Activated CD8-positive, alpha-beta T cell treated with anti-CD3 and anti-CD28 coated beads, Interleukin-2, amount 10 ng/mL, durations not matched to agents 7 days and 5 days (primary cell): ENCODE measurements at regions not wholly inside any gene's neighbourhood (a gene's known extent, or its start where the extent isn't known, plus 50 kb on each side); places are given as distances from the start of the nearest gene placed in this dataset.

Source experiments
- ATAC-seq: fragments of 150-1000 bp; cut with Tn5 transposase; one replicate; pipeline ENCODE4 v1.10.0; 2021; ENCODE audit warnings: moderate library complexity
- CTCF ChIA-PET: fragments of 350-600 bp; sonication (Branson Sonifier 250); formaldehyde crosslinking; loops from one replicate; lab custom pipeline; 2021; ENCODE audit warnings: antibody characterized with exemption; lab: Charles Lee
- POLR2A ChIA-PET: fragments of 350-600 bp; sonication (Branson Sonifier 250); formaldehyde crosslinking; loops from one replicate; lab custom pipeline; 2021; ENCODE audit warnings: antibody characterized with exemption; lab: Charles Lee
- DNase-seq: peaks from one replicate; pipeline ENCODE4 v3.0.0-alpha.2; 2020
- H3K27ac Mint-ChIP-seq: one replicate; pipeline ENCODE4 v1.8.0; 2021; ENCODE audit warnings: mild to moderate bottlenecking, mixed read lengths
- H3K27me3 Mint-ChIP-seq: one replicate; pipeline ENCODE4 v1.8.0; 2021; ENCODE audit warnings: low read depth, mixed read lengths
- H3K36me3 Mint-ChIP-seq: one replicate; pipeline ENCODE4 v1.8.0; 2021; ENCODE audit warnings: low read depth, mixed read lengths
- H3K4me1 Mint-ChIP-seq: one replicate; pipeline ENCODE4 v1.8.0; 2021; ENCODE audit warnings: low read depth, mixed read lengths
- H3K4me3 Mint-ChIP-seq: one replicate; pipeline ENCODE4 v1.8.0; 2021; ENCODE audit warnings: mild to moderate bottlenecking, mixed read lengths
- H3K9me3 Mint-ChIP-seq: one replicate; pipeline ENCODE4 v1.8.0; 2022; ENCODE audit warnings: mixed read lengths; ENCODE audit not compliant: insufficient read depth

DNA sequence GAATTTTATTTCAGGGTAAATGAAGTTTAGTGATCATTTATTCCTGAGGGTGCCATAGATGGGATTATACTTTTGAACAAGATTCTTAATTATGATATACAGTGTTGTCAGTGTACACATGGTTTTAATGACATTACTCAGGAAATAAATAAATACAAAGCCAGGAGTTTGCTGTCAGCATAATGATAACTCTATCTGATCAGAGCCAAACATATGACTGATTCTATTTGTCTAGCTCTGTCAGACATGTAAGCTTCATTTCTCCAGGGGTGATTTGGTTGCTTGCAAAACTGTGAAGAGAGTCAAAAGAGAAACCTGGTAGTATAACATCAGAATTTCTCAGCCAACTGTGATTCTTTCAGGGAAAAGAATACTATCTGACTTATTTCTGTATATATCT lies 1425.8 kb upstream of the C9orf72 start:
- ChIA-PET POLR2A (no interaction called here), CTCF (no interaction called here)
- Mint-ChIP-seq H3K4me1 (no peaks in the 10 kb centered on the region), H3K27me3 (no peaks in the 10 kb centered on the region), H3K9me3 (no peaks in the 10 kb centered on the region), H3K36me3 (no peaks in the 10 kb centered on the region), H3K4me3 (no peak overlapping the region), H3K27ac (no peak overlapping the region)
- ATAC-seq (no peak), DNase-seq (no peak)

DNA sequence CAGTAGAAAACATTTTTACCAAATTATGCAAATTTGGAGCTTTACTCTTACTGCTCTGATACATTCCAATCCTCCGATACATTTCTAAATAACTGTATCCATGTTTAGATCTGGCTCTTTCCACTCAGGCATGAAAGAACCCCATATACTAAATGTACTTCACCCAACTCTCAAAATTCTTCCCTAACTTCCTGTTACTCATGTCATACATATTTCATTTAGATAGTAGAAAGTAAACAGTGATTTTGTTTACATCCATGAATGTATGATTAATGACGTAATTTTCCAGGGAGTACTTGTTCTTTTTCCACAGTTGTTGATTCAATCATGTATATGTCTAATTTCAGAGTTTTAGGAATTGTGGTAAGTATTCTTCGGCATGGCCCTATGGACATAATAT lies 1426.5 kb upstream of the C9orf72 start:
- H3K4me3 Mint-ChIP-seq, result no peak overlapping the region
- H3K4me1 Mint-ChIP-seq, result no peaks in the 10 kb centered on the region
- H3K9me3 Mint-ChIP-seq, result no peaks in the 10 kb centered on the region
- ATAC-seq (no peak), DNase-seq (no peak)
- H3K27me3 Mint-ChIP-seq, result no peaks in the 10 kb centered on the region
- CTCF ChIA-PET, result no interaction called here
- no peaks in the 10 kb centered on the region for H3K36me3 Mint-ChIP-seq
- no peak overlapping the region for H3K27ac Mint-ChIP-seq
- POLR2A ChIA-PET, result no interaction called here

DNA sequence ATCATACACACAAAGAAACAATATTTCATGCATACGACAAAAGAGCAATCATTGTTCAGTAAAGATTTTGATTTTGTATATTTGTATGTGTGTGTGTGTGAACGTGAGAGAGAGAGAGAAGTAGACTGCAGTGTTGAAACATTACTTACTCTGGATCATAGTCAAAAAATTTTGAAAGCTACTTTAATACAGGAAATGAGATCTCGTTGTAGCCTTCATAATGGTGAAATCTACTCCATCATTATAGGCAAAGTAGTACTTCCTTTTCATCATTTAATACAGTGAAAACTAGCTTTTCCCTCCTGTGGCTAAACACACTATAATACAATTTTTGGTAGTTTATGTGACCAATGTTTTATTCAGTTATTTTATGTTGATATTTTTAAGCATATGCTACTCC lies 1427.7 kb upstream of the C9orf72 start:
- no peak overlapping the region for H3K27ac Mint-ChIP-seq
- no peaks in the 10 kb centered on the region for H3K27me3 Mint-ChIP-seq
- no peaks in the 10 kb centered on the region for H3K36me3 Mint-ChIP-seq
- no peak overlapping the region for H3K4me3 Mint-ChIP-seq
- DNase-seq (no peak), ATAC-seq (no peak)
- H3K4me1 Mint-ChIP-seq, result no peaks in the 10 kb centered on the region
- CTCF ChIA-PET, result no interaction called here
- no peaks in the 10 kb centered on the region for H3K9me3 Mint-ChIP-seq
- POLR2A ChIA-PET, result interaction anchor here (0.5 kb wide), 1 partner anchor 1610 kb away, joined by 3 read pairs; no protein-coding TSS in a partner anchor

DNA sequence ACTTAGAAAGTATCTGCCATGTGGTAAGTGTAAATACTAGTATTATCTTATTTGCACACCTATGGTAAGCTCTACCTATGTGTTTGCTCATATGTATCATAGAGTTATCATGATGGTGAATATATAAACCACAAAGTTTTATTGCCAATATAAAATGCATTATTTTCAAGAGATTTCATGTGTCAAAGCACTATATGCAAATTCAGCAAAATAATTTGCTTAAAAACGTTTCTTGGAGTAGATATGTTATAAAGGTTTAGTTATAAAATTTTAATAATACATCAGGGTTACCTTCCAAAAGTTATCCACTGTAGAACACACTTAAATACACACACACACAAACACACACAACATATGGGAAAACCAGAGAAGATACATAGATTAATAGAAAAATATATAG lies 1431.7 kb upstream of the C9orf72 start:
- Mint-ChIP-seq H3K9me3 (no peaks in the 10 kb centered on the region), H3K27me3 (no peaks in the 10 kb centered on the region), H3K27ac (no peak overlapping the region), H3K4me3 (no peak overlapping the region), H3K36me3 (no peaks in the 10 kb centered on the region), H3K4me1 (no peaks in the 10 kb centered on the region)
- POLR2A ChIA-PET, result no interaction called here
- CTCF ChIA-PET, result no interaction called here
- DNase-seq (no peak), ATAC-seq (no peak)

DNA sequence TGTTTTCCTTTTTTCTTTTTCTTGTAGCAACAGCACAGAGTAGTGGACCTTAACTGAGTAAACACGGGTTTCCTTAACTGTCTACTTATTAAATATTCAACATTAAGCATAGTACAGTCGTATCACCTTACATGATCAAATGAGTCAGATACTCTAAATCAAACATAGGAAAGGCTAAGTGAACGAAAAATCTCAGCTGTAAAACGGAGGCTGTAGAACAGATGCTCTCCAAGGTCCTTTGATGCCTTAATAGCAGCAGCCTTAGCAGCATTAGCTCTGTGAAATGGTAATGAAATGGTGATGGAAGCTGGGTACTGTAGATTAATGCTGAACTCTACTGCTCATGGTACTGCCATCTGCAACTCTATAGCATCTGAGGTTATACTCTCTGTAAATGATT lies 1433.3 kb upstream of the C9orf72 start:
- POLR2A ChIA-PET, result no interaction called here
- CTCF ChIA-PET, result no interaction called here
- ATAC-seq, result no peak
- Mint-ChIP-seq H3K4me3 (no peak overlapping the region), H3K36me3 (no peaks in the 10 kb centered on the region), H3K9me3 (no peaks in the 10 kb centered on the region), H3K27me3 (no peaks in the 10 kb centered on the region), H3K4me1 (no peaks in the 10 kb centered on the region), H3K27ac (no peak overlapping the region)
- no peak for DNase-seq

DNA sequence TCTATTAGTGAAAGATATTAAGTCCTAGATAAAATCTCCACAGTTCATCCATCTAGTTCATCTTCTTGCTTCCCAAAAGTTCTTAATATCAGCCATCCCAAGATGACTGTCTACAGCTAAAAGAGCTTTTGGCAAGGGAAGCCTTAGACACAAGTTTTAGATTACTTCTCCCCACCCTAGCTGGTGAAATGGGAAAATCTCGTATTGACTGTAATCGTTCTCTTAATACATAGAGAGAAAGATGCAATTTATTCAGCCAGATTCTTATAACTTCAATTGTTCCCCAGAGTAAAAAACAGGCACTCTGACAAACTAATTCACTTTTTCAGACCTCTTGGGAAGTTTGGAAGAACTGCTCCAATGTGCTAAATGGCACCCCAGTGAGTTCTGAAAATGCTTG lies 1439.6 kb upstream of the C9orf72 start:
- Mint-ChIP-seq H3K9me3 (no peaks in the 10 kb centered on the region), H3K36me3 (no peaks in the 10 kb centered on the region), H3K4me3 (no peak overlapping the region), H3K27ac (no peak overlapping the region), H3K4me1 (no peaks in the 10 kb centered on the region), H3K27me3 (no peaks in the 10 kb centered on the region)
- POLR2A ChIA-PET, result no interaction called here
- ATAC-seq (no peak), DNase-seq (no peak)
- CTCF ChIA-PET, result no interaction called here

DNA sequence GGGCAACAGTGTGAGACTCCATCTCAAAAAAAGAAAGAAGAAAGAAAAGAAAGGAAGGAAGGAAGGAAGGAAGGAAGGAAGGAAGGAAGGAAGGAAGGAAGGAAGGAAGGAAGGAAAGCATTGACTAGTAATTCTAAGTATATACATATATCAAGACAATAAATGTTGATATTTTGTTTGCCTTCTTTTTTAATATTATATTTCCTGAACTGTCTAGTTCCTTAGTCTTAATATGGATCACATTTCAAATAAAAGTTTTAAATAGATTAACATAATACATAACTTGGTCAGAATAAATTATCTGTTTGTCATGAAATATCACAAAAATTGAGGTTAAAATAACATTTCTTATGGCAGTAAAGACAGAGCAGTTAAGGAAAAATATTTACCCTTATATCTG lies 1448.4 kb upstream of the C9orf72 start:
- Mint-ChIP-seq H3K9me3 (no peaks in the 10 kb centered on the region), H3K4me1 (no peaks in the 10 kb centered on the region), H3K4me3 (no peak overlapping the region), H3K27ac (no peak overlapping the region), H3K27me3 (no peaks in the 10 kb centered on the region), H3K36me3 (no peaks in the 10 kb centered on the region)
- ATAC-seq, result no peak
- DNase-seq, result no peak
- ChIA-PET CTCF (no interaction called here), POLR2A (no interaction called here)

DNA sequence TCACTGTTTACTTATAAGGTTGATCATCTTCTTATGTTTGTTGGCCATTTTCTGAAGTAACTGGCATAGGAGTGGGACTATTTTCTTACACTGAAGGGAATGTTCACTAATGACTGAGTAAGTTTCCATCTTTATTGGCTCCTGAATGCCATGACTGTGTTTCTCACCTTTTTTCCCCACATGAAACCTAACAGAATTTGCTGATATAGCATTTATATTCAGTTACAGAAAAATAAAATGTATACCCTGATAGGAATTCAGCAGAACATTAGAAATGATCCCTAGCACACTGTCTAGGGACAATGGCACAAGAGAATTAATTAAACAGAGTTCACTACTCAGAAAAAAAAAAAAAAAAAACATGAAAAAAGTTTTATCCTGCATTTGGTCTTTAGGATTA lies 1465.1 kb upstream of the C9orf72 start:
- H3K27me3 Mint-ChIP-seq, result no peaks in the 10 kb centered on the region
- H3K4me1 Mint-ChIP-seq, result no peaks in the 10 kb centered on the region
- ATAC-seq, result no peak
- no peak overlapping the region for H3K27ac Mint-ChIP-seq
- DNase-seq, result no peak
- H3K4me3 Mint-ChIP-seq, result no peak overlapping the region
- H3K9me3 Mint-ChIP-seq, result no peaks in the 10 kb centered on the region
- CTCF ChIA-PET, result no interaction called here
- POLR2A ChIA-PET, result no interaction called here
- H3K36me3 Mint-ChIP-seq, result no peaks in the 10 kb centered on the region

DNA sequence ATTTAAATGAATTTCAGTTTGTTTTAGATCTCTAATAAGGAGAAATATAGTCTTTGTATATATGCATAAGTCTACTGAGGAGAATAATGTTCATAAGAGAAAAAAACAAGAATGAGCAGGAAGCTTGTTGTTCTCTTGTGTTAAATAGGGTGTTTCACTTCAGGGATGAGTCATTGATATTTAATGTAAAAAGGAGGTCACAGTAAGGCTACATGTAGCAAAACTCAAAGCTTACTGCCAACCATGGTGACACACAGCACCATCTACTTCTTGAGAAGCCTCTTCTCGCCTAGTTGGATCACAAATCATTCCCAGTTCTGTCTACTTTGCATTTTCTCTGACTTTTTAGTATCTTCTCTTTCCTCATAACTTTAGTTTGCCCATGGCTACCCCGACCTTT lies 1466.0 kb upstream of the C9orf72 start:
- POLR2A ChIA-PET, result no interaction called here
- DNase-seq (no peak), ATAC-seq (no peak)
- Mint-ChIP-seq H3K36me3 (no peaks in the 10 kb centered on the region), H3K4me3 (no peak overlapping the region), H3K27me3 (no peaks in the 10 kb centered on the region), H3K9me3 (no peaks in the 10 kb centered on the region), H3K4me1 (no peaks in the 10 kb centered on the region), H3K27ac (no peak overlapping the region)
- CTCF ChIA-PET, result no interaction called here

DNA sequence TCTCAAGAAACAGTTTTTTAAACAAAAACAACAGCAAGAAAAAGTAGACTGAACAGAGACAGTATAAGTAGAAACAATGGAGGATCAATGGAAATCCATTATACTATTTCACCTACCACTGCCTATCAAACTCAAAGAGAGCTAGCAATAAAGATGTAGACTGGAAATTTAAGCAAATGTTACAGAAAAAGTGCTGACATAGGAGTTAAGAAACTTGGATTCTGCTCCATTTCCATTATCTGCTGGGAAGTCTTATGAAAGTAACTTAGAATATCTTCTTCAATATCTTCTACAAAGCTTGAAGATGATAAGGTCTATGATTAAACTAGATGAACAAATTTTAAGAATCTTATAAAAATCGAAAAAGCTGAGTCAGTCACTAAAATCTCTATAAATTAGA lies 1469.8 kb upstream of the C9orf72 start:
- POLR2A ChIA-PET, result no interaction called here
- Mint-ChIP-seq H3K9me3 (peaks cover 5% of the 10 kb centered on the region), H3K27ac (no peak overlapping the region), H3K27me3 (no peaks in the 10 kb centered on the region), H3K4me3 (no peak overlapping the region), H3K4me1 (no peaks in the 10 kb centered on the region), H3K36me3 (no peaks in the 10 kb centered on the region)
- no peak for DNase-seq
- CTCF ChIA-PET, result no interaction called here
- no peak for ATAC-seq

DNA sequence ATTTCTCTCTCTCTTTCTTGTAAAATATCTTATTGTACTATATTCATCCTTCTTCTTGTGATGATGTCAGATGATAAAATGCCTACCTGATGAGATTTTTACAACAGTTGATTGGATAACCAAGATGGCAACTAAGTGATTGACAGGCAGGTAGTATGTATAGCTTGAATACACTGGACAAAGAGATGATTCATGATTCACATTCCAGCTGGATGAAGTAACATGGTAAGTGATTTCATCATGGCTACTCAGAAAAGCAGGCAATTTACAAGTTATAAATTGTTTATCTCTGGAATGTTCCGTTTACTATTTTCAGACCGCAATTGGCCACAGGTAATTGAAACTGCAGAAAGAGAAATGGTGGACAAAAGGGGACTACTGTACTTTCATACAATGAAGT lies 1471.7 kb upstream of the C9orf72 start:
- Mint-ChIP-seq H3K36me3 (no peaks in the 10 kb centered on the region), H3K27me3 (no peaks in the 10 kb centered on the region), H3K27ac (no peak overlapping the region), H3K4me3 (no peak overlapping the region), H3K4me1 (no peaks in the 10 kb centered on the region), H3K9me3 (peaks cover 12% of the 10 kb centered on the region)
- CTCF ChIA-PET, result no interaction called here
- DNase-seq, result no peak
- POLR2A ChIA-PET, result no interaction called here
- ATAC-seq, result no peak

DNA sequence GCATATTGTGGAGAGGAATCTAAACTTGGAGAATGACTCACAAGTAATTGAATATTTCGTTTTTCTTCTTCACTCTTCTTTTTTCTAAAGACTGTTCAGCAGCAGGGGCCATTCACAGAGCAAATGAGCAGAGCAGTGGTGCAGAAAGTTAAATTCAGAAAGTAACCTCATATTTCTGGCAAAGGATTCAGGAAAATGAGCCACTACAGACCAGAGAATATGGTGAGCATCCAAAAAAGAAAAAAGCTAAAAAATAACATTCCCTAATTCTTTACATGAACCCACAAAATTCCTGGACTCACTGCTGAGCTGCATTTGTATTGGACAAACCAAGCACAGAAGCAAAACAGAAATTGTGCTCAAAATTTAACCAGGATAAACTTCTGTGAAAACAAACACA lies 1486.8 kb upstream of the C9orf72 start:
- no peak overlapping the region for H3K27ac Mint-ChIP-seq
- no peak overlapping the region for H3K4me3 Mint-ChIP-seq
- CTCF ChIA-PET, result no interaction called here
- H3K4me1 Mint-ChIP-seq, result no peaks in the 10 kb centered on the region
- H3K27me3 Mint-ChIP-seq, result no peaks in the 10 kb centered on the region
- H3K36me3 Mint-ChIP-seq, result no peaks in the 10 kb centered on the region
- ATAC-seq (no peak), DNase-seq (no peak)
- POLR2A ChIA-PET, result no interaction called here
- H3K9me3 Mint-ChIP-seq, result peaks cover 19% of the 10 kb centered on the region

DNA sequence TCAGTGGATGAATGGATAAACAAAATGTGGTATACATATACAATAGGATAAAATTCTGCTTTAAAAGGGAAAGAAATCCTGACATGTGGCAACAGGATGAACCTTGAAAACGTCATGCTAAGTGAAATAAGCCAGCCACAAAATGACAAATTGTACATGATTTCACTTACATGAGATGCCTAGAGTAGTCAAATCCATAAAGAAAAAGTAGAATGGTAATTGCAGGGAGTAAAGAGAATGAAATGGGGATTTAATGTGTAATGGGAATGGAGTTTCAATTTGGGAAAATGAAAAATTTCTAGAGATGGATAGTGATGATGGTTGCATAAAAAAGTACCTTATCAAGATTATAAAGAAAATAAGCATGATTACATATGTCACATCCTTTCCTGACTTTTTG lies 1489.2 kb upstream of the C9orf72 start:
- H3K4me3 Mint-ChIP-seq, result no peak overlapping the region
- ChIA-PET POLR2A (no interaction called here), CTCF (no interaction called here)
- peaks cover 11% of the 10 kb centered on the region for H3K9me3 Mint-ChIP-seq
- ATAC-seq (no peak), DNase-seq (no peak)
- no peak overlapping the region for H3K27ac Mint-ChIP-seq
- H3K27me3 Mint-ChIP-seq, result no peaks in the 10 kb centered on the region
- no peaks in the 10 kb centered on the region for H3K4me1 Mint-ChIP-seq
- H3K36me3 Mint-ChIP-seq, result no peaks in the 10 kb centered on the region
